H9 (cell line): ENCODE measurements at regions not wholly inside any gene's neighbourhood (a gene's known extent, or its start where the extent isn't known, plus 50 kb on each side); places are given as distances from the start of the nearest gene placed in this dataset.

Experiments
- DNase-seq: peaks from one replicate; pipeline ENCODE4 v3.0.0-alpha.2; 2017
- H2AFZ ChIP-seq: one replicate; pipeline ENCODE4 v1.6.1; 2013; ENCODE audit warnings: mild to moderate bottlenecking, low read length, control low read depth, moderate library complexity
- H2AK5ac ChIP-seq: 2 replicates; pipeline ENCODE4 v1.6.1; 2013; ENCODE audit warnings: low read length, control low read depth, mixed read lengths; ENCODE audit not compliant: insufficient read length
- H2BK120ac ChIP-seq: one replicate; pipeline ENCODE4 v1.6.1; 2013; ENCODE audit warnings: low read depth, mild to moderate bottlenecking, low read length, control low read depth, inconsistent platforms; ENCODE audit not compliant: poor library complexity, severe bottlenecking
- H2BK12ac ChIP-seq: 2 replicates; pipeline ENCODE4 v1.6.1; 2013; ENCODE audit warnings: low read length, control low read depth, mixed read lengths, low read depth; ENCODE audit not compliant: insufficient read length
- H2BK15ac ChIP-seq: 2 replicates; pipeline ENCODE4 v1.6.1; 2013; ENCODE audit warnings: low read depth, low read length, control low read depth
- H2BK20ac ChIP-seq: one replicate; pipeline ENCODE4 v1.6.1; 2013; ENCODE audit warnings: low read depth, mild to moderate bottlenecking, low read length, control low read depth, inconsistent platforms; ENCODE audit not compliant: poor library complexity, severe bottlenecking
- H2BK5ac ChIP-seq: 2 replicates; pipeline ENCODE4 v1.6.1; 2013; ENCODE audit warnings: low read length, control low read depth, mixed read lengths; ENCODE audit not compliant: insufficient read length
- H3K14ac ChIP-seq: 2 replicates; pipeline ENCODE4 v1.6.1; 2013; ENCODE audit warnings: low read length, control low read depth; ENCODE audit not compliant: insufficient read depth
- H3K18ac ChIP-seq: 2 replicates; pipeline ENCODE4 v1.6.1; 2013; ENCODE audit warnings: low read depth, mild to moderate bottlenecking, mixed read lengths, low read length, control low read depth; ENCODE audit not compliant: insufficient read length
- H3K23ac ChIP-seq: 2 replicates; pipeline ENCODE4 v1.6.1; 2013; ENCODE audit warnings: low read length, control low read depth, mixed read lengths, low read depth; ENCODE audit not compliant: insufficient read length
- H3K23me2 ChIP-seq: 2 replicates; pipeline ENCODE4 v1.6.1; 2013; ENCODE audit warnings: low read depth, mild to moderate bottlenecking, mixed read lengths, low read length, control low read depth; ENCODE audit not compliant: insufficient read length, poor library complexity, severe bottlenecking
- H3K27ac ChIP-seq: 2 replicates; pipeline ENCODE4 v1.5.1; 2013; ENCODE audit warnings: low read length, control low read depth, mixed read lengths, low read depth; ENCODE audit not compliant: insufficient read length
- H3K27me3 ChIP-seq: 2 replicates; pipeline ENCODE4 v1.6.1; 2013; ENCODE audit warnings: low read length, control low read depth, inconsistent platforms; ENCODE audit not compliant: insufficient read depth
- H3K4ac ChIP-seq: 2 replicates; pipeline ENCODE4 v1.6.1; 2013; ENCODE audit warnings: low read depth, mild to moderate bottlenecking, control low read depth, inconsistent platforms, low read length, moderate library complexity
- H3K4me1 ChIP-seq: 2 replicates; pipeline ENCODE4 v1.6.1; 2013; ENCODE audit warnings: low read length, control low read depth, inconsistent platforms; ENCODE audit not compliant: insufficient read depth
- H3K4me2 ChIP-seq: 2 replicates; pipeline ENCODE4 v1.6.1; 2013; ENCODE audit warnings: low read length, control low read depth, mixed read lengths; ENCODE audit not compliant: insufficient read length, insufficient read depth
- H3K56ac ChIP-seq: 2 replicates; pipeline ENCODE4 v1.6.1; 2013; ENCODE audit warnings: low read depth, mild to moderate bottlenecking, mixed read lengths, low read length, control low read depth; ENCODE audit not compliant: insufficient read length
- H3K79me1 ChIP-seq: 2 replicates; pipeline ENCODE4 v1.6.1; 2013; ENCODE audit warnings: low read depth, mild to moderate bottlenecking, moderate library complexity, low read length, control low read depth, inconsistent platforms; ENCODE audit not compliant: insufficient read depth, poor library complexity, severe bottlenecking
- H3K79me2 ChIP-seq: 2 replicates; pipeline ENCODE4 v1.6.1; 2013; ENCODE audit warnings: low read length, control low read depth, inconsistent platforms; ENCODE audit not compliant: insufficient read depth
- H3K9ac ChIP-seq: 2 replicates; pipeline ENCODE4 v1.6.1; 2013; ENCODE audit warnings: low read length, control low read depth, mixed read lengths; ENCODE audit not compliant: insufficient read length; ENCODE audit errors: extremely low read depth
- H3K9me3 ChIP-seq: one replicate; pipeline ENCODE4 v1.6.1; 2013; ENCODE audit warnings: low read depth, low read length, inconsistent platforms; ENCODE audit not compliant: control insufficient read depth
- H3T11ph ChIP-seq: one replicate; pipeline ENCODE4 v1.6.1; 2013; ENCODE audit warnings: mild to moderate bottlenecking, low read length, control low read depth, inconsistent platforms
- H4K20me1 ChIP-seq: one replicate; pipeline ENCODE4 v1.6.1; 2013; ENCODE audit not compliant: control insufficient read depth, insufficient read length, insufficient read depth
- H4K5ac ChIP-seq: 2 replicates; pipeline ENCODE4 v1.6.1; 2013; ENCODE audit warnings: low read depth, mild to moderate bottlenecking, mixed read lengths, low read length, control low read depth; ENCODE audit not compliant: insufficient read length
- H4K8ac ChIP-seq: replicated peaks from 2 replicates; pipeline ENCODE4 v1.6.1; 2013; ENCODE audit warnings: low read length, control low read depth, mixed read lengths, low read depth; ENCODE audit not compliant: insufficient read length
- H4K91ac ChIP-seq: 2 replicates; pipeline ENCODE4 v1.6.1; 2013; ENCODE audit warnings: low read depth, mild to moderate bottlenecking, moderate library complexity, mixed read lengths, low read length, control low read depth; ENCODE audit not compliant: insufficient read length
- H3K27ac Mint-ChIP-seq, 3 experiments: 2 replicates in 2 of 3; 3 replicates in 1 of 3; pipeline ENCODE4 v1.8.0; 2020 to 2021; ENCODE audit warnings: mixed read lengths in 3 of 3, mild to moderate bottlenecking in 1 of 3, moderate library complexity in 1 of 3
- H3K27me3 Mint-ChIP-seq: 2 replicates; pipeline ENCODE4 v1.8.0; 2021; ENCODE audit warnings: low read depth, mild to moderate bottlenecking, moderate library complexity, mixed read lengths
- H3K36me3 Mint-ChIP-seq, 3 experiments: 2 replicates in 2 of 3; 3 replicates in 1 of 3; pipeline ENCODE4 v1.8.0; 2020 to 2021; ENCODE audit warnings: low read depth in 3 of 3, mixed read lengths in 3 of 3; ENCODE audit not compliant: insufficient read depth in 1 of 3
- H3K4me1 Mint-ChIP-seq, 2 experiments: 2 replicates each; pipeline ENCODE4 v1.8.0; 2020; ENCODE audit warnings: mixed read lengths in 2 of 2
- H3K4me3 Mint-ChIP-seq, 2 experiments: 2 replicates in 1 of 2; 3 replicates in 1 of 2; pipeline ENCODE4 v1.8.0; 2020 to 2021; ENCODE audit warnings: mild to moderate bottlenecking in 2 of 2, mixed read lengths in 2 of 2, moderate library complexity in 1 of 2
- H3K9me3 Mint-ChIP-seq, 2 experiments: 2 replicates in 1 of 2; 3 replicates in 1 of 2; pipeline ENCODE4 v1.8.0; 2020; ENCODE audit warnings: mild to moderate bottlenecking in 2 of 2, mixed read lengths in 2 of 2, moderate library complexity in 1 of 2
- CTCF ChIP-seq: fragments of 200-600 bp; sonication (generic); conservative IDR thresholded peaks from 3 replicates; pipeline ENCODE4 v1.8.0; 2021; ENCODE audit warnings: antibody characterized with exemption, mild to moderate bottlenecking
- WGBS: extraction: QIAGEN DNeasy Blood & Tissue Kit; methylation state at CpG from one replicate; pipeline ENCODE4 v1.1.7; 2013; ENCODE audit warnings: missing lambda C conversion rate, low lambda C conversion rate, mixed read lengths; ENCODE audit not compliant: insufficient read length; ENCODE audit errors: extremely low coverage; 5-methylcytosine and 5-hydroxymethylcytosine counted together

GRCh38 chr7:106566196-106566595, 94.8 kb downstream of the CCDC71L start:
- peaks cover 10% of the 10 kb centered on the region in 2 experiments for H3K4me1 Mint-ChIP-seq
- Histone ChIP-seq H3K79me2 (no peaks in the 10 kb centered on the region), H3K4ac (no peak overlapping the region), H3K9ac (no peak overlapping the region), H2BK120ac (no peak overlapping the region), H4K8ac (no peak overlapping the region), H3K4me2 (no peak overlapping the region), H2BK5ac (no peak overlapping the region), H3K4me1 (peaks cover 2% of the 10 kb centered on the region; the same call in 1 of the 2 replicates), H3K9me3 (no peaks in the 10 kb centered on the region), H2BK12ac (no peak overlapping the region), H2AFZ (no peak overlapping the region), H4K91ac (no peak overlapping the region), H3K79me1 (no peaks in the 10 kb centered on the region), H3K27me3 (no peaks in the 10 kb centered on the region), H2AK5ac (no peak overlapping the region), H2BK20ac (no peak overlapping the region), H4K5ac (no peak overlapping the region), H3T11ph (no peak overlapping the region), H3K27ac (no peak overlapping the region), H4K20me1 (no peaks in the 10 kb centered on the region), H3K14ac (no peak overlapping the region), H3K23ac (no peak overlapping the region), H3K23me2 (no peaks in the 10 kb centered on the region), H2BK15ac (no peak overlapping the region), H3K56ac (no peak overlapping the region), H3K18ac (no peak overlapping the region)
- WGBS: no CpG with 5 or more reads among the region's 6 CpGs
- no peaks in the 10 kb centered on the region for H3K27me3 Mint-ChIP-seq
- DNase-seq: no peak
- H3K9me3 Mint-ChIP-seq: peaks cover 0 to 3% of the 10 kb centered on the region in 2 experiments; a peak in 3 of 5 replicates
- no peak for TF ChIP-seq CTCF
- H3K27ac Mint-ChIP-seq: no peak overlapping the region
- H3K4me3 Mint-ChIP-seq: no peak overlapping the region
- peaks cover 0 to 3% (median 0%) of the 10 kb centered on the region in 3 experiments; a peak in 3 of 7 replicates for H3K36me3 Mint-ChIP-seq
